ES-I3 (cell line): ENCODE measurements at regions not wholly inside any gene's neighbourhood (a gene's known extent, or its start where the extent isn't known, plus 50 kb on each side); places are given as distances from the start of the nearest gene placed in this dataset.
"Not testable (repeated sequence)": the region's sequence is repeated elsewhere in the genome, so short reads cannot be mapped to it uniquely, and the experiment has no call there.

Source experiments
- H3K36me3 ChIP-seq: 2 replicates; pipeline ENCODE4 v1.6.1; 2013; ENCODE audit warnings: mild to moderate bottlenecking, low read length, control low read depth, moderate library complexity; ENCODE audit not compliant: insufficient read depth
- H3K4me1 ChIP-seq: 2 replicates; pipeline ENCODE4 v1.6.1; 2013; ENCODE audit warnings: mild to moderate bottlenecking, control low read depth, low read length; ENCODE audit not compliant: insufficient read depth
- H3K9ac ChIP-seq: 2 replicates; pipeline ENCODE4 v1.6.1; 2013; ENCODE audit warnings: low read depth, mild to moderate bottlenecking, low read length, moderate library complexity
- H3K9me3 ChIP-seq: 2 replicates; pipeline ENCODE4 v1.6.1; 2013; ENCODE audit warnings: mild to moderate bottlenecking, low read length, moderate library complexity; ENCODE audit not compliant: control insufficient read depth, insufficient read depth

DNA sequence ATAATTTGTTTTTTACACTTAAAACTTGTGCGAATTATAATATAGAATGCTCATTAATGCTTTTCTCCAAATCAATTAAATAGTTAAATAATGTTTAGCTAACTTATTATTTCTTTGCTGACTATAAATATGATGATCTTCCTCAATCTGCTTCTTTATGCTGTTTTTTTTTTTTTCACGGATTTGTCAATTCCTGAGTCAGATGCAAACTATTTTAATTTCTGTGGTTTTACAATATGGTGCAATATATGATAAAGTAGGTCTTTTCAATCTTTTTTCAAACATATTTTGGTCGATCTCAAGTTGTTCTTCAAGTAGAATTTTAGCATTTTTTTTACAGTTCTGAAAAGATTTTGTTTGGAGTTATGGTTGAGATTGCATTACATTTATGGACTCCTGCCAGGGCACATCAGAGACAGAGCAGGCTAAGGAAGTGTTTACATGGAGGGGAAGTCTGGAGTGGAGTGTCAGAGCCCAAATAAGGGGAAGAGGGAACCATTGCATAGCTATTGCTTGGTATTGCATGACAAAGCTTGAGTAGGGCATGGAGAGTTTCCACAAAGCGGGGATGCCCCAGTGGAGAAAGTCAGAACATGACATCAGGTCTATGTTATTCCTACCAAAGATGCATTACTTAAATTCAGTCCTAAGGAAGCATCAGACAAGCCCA is 204.4 kb downstream of the OTUD1 start:
- H3K4me1 ChIP-seq: no peaks in the 10 kb centered on the region
- no peak overlapping the region for H3K9ac ChIP-seq
- 0 out of 2 replicates have a peak, but pooled peaks cover 4% of the 10 kb centered on the region for H3K9me3 ChIP-seq

DNA sequence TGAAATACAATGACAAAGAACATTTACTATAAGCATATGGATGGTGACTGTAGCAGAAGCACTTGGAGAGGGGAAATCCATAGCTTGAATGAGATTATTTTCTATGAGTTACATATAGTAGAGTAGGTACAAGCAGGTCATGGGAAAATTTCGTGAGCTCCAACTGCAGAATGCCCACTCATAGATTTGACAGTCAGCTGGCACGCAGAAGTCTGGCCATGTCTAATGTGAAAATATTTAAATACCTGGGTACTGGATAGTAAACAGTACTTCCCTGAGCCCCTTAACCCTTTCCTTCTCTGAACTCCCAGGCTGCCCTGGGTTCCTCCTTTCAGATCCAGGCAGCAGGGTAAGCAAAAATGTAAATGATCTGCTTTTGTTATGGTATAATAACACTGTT is 209.7 kb downstream of the OTUD1 start:
- no peaks in the 10 kb centered on the region for H3K4me1 ChIP-seq
- no peaks in the 10 kb centered on the region for H3K9me3 ChIP-seq
- H3K36me3 ChIP-seq: no peaks in the 10 kb centered on the region
- no peak overlapping the region for H3K9ac ChIP-seq

More for the DNA sequence above, 204.4 kb downstream of the OTUD1 start:
- H3K36me3 ChIP-seq: no peaks in the 10 kb centered on the region

DNA sequence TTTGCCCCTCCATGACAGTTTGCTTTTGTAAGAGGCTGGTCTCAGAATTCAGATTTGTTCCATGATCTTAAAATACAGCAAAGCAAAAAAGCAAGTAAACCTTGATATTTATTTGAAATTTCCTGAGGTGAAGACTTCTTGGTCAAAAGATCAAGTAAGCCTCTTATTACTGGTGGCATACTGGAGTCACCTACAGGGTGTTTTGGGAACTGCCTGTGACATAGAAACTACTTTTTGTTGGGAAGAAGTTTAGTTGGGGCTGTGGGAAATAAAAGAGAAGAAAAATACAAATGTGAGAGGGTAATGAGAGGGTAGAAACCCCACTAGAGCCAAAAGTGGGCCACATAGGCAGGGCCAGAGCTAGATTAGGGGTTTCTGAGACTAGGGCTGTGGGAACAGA is 217.9 kb downstream of the OTUD1 start:
- Histone ChIP-seq H3K9ac (no peak overlapping the region), H3K9me3 (no peaks in the 10 kb centered on the region), H3K36me3 (no peaks in the 10 kb centered on the region), H3K4me1 (no peaks in the 10 kb centered on the region; the same call in 1 of the 2 replicates)

DNA sequence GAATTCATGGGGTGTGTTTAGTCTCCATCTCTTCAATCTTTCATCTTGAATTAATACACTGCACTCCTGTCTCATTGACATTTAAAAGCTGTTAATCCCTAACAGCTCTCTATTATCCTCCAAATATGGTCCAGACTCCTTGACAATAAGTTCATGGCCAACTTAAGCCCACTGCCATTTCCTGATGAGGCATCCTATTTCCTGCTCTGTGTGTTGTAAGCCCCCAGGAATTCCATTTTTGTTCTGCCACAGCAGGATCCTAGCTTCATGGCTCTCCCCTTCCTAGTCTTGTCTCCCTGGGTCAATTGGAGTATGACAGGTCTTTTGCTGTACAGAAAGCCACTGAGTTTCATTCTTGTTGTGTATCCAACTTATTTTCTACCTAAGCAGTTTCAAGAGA is 218.8 kb downstream of the OTUD1 start:
- no peaks in the 10 kb centered on the region for H3K36me3 ChIP-seq
- H3K9ac ChIP-seq: no peak overlapping the region
- H3K9me3 ChIP-seq: no peaks in the 10 kb centered on the region
- no peaks in the 10 kb centered on the region; the same call in 1 of the 2 replicates for H3K4me1 ChIP-seq

DNA sequence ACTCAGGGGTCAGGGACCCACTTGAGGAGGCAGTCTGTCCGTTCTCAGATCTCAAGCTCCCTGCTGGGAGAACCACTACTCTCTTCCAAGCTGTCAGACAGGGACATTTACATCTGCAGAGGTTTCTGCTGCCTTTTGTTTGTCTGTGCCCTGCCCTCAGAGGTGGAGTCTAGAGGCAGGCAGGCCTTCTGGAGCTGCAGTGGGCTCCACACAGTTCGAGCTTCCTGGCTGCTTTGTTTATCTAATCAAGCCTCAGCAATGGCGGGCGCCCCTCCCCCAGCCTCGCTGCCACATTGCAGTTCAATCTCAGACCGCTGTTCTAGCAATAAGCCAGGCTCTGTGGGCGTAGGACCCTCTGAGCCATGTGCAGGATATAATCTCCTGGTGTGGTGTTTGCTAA is 233.0 kb downstream of the OTUD1 start:
- H3K36me3 ChIP-seq, H3K4me1 ChIP-seq, H3K9me3 ChIP-seq: not testable (repeated sequence)
- H3K9ac ChIP-seq: peak overlapping the region; percentile 30; the same call in 1 of the 2 replicates

DNA sequence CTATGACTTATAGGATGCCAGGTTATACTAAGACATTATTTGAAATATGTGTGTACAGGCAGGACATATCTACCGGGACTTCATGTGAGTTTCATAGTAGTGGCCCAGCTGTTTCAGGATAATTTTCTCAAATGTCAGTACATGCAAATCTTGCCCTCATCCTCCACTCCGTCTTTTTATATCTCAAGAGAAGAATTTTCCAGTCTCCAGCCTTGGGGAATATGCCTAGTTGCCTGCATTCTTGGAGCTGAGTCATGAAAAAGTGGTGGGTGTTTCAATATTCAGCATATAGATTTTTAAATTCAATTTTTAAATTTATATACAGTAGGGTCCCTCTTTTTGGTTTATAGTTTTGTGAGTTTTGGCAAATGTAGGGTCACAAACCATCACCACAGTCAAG is 236.7 kb downstream of the OTUD1 start:
- Histone ChIP-seq H3K9ac (no peak overlapping the region), H3K36me3 (no peaks in the 10 kb centered on the region), H3K9me3 (no peaks in the 10 kb centered on the region), H3K4me1 (no peaks in the 10 kb centered on the region)

DNA sequence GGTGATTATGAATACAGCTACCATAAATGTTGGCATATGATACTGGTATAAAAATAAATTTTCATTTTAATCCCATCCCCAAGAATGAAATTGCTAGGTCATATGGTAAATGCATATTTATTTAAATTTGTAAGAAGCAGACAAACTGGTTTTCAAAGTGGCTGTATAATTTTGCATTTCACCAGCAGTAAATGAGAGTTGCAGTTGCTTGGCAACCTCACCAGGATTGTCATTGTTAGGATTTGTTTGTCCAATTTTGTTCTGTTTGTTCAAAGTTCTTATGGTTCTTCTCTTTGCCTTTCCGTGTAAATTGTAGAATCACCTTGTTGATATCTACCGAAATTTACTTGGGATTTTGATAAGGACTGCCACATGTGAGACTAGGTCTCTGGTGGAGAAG is 237.4 kb downstream of the OTUD1 start:
- H3K4me1 ChIP-seq: no peaks in the 10 kb centered on the region
- no peaks in the 10 kb centered on the region for H3K9me3 ChIP-seq
- H3K9ac ChIP-seq: no peak overlapping the region
- no peaks in the 10 kb centered on the region for H3K36me3 ChIP-seq

DNA sequence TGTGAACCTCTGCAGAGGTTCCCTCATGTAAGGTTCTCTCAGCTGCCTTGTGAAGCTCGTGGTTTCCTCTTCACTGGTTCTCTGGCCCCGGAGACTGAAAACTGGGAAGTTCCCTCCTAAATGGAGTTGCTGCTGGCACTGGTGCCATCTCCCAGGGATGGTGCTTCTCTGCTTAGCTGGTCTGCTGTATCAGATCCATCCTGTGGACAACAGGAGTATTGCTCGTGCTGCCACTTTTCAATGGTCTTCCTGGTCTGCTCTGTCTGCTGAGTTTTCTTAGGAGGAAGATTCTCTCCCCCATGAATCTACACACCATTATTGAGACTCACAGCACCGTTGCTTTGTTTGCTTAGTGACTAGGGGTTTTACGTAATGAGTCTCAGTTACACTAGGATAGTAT is 247.8 kb downstream of the OTUD1 start:
- no peaks in the 10 kb centered on the region for H3K4me1 ChIP-seq
- H3K9me3 ChIP-seq: no peaks in the 10 kb centered on the region; the same call in 1 of the 2 replicates
- H3K9ac ChIP-seq: no peak overlapping the region
- H3K36me3 ChIP-seq: no peaks in the 10 kb centered on the region

DNA sequence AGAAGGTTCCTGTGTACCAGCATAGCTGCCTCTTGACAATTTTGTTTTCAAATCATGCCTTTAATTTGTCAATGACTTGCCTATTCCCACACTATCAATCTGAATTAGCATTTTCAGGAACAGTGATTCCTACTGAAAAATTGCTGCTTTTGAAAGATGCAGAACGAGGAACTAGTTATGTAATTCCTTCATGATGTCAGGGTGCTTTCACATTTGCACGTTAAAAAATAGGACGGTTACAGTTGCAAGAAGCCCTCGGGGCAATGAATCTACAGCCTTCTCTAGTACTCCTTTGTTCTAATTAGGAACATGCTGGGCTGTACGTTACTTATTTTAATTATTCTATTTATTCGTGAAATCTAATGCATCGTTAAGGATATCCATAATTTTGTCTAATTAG is 253.9 kb downstream of the OTUD1 start:
- Histone ChIP-seq H3K9me3 (no peaks in the 10 kb centered on the region), H3K4me1 (peaks cover 3% of the 10 kb centered on the region; the same call in 1 of the 2 replicates), H3K36me3 (no peaks in the 10 kb centered on the region), H3K9ac (no peak overlapping the region)

DNA sequence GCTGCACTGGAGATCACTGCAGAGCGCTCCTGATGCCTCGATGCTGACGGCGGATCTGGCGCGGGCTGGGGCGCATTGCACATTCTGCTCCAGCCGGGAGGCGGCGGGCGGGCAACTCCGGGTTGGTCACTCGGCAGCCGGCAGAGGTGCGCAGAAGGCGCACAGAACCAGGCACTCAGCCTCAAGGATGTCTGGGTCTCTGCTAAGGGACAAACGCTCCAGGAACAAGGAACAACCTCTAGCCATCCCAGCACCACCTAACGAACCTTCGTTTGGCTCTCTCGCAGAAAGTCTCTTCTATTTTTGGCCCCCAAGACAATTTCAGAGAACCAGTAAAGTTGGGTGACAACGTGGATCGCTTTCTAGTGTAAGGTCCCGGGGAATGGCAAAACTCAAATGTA is 254.6 kb downstream of the OTUD1 start:
- peaks cover 3% of the 10 kb centered on the region; the same call in 1 of the 2 replicates for H3K4me1 ChIP-seq
- H3K36me3 ChIP-seq: no peaks in the 10 kb centered on the region
- H3K9ac ChIP-seq: peak overlapping the region; percentile 33; the same call in 1 of the 2 replicates
- no peaks in the 10 kb centered on the region for H3K9me3 ChIP-seq

DNA sequence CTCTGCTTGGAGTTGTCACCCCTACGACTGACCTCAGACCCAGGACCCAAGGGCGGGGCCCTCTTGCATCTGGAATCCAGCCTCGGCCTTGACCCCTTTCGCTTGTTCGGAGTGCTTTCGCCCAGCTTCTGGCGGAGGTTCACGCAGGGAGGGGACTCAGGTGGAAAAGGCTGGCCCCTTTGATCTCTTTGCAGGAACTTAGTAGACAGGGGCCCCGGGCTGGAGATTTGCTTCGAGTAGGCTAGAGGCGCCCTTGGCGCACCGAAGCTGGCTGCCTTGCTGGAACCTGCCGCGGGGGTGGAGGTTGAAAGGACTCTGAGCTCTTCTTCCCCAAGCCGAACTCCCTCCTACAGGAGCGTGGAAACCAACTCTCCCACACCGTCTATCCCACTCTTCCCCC is 255.1 kb downstream of the OTUD1 start:
- H3K9ac ChIP-seq: peak overlapping the region; percentile 33; the same call in 1 of the 2 replicates
- H3K9me3 ChIP-seq: no peaks in the 10 kb centered on the region
- H3K4me1 ChIP-seq: peaks cover 3% of the 10 kb centered on the region; the same call in 1 of the 2 replicates
- H3K36me3 ChIP-seq: no peaks in the 10 kb centered on the region

DNA sequence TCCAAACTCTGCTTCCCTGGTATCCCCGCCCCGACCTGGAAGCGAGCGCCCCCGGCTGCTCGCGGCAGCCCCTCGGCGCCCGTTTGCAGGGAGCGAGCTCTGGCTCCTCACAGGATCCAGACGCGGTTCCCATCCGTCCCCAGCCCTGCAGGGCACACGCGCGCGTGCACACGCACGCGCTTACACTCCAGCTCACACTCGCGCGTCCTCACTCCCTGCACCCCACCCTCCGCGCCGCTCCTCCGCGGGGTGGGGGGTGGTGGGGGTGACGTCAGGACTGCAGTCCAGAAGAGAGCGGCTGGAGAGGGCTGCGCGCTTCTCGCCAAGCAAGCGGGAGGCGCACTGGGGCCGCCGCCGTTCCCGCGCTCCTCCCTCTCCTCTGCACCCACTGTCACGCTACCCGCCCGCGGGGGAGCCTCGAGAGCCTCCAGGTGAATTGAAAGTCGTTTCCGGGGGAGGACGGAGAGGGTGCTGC is 255.6 kb downstream of the OTUD1 start:
- Histone ChIP-seq H3K4me1 (peaks cover 3% of the 10 kb centered on the region; the same call in 1 of the 2 replicates), H3K9ac (peak overlapping the region; percentile 33; the same call in 1 of the 2 replicates), H3K9me3 (no peaks in the 10 kb centered on the region), H3K36me3 (no peaks in the 10 kb centered on the region)

DNA sequence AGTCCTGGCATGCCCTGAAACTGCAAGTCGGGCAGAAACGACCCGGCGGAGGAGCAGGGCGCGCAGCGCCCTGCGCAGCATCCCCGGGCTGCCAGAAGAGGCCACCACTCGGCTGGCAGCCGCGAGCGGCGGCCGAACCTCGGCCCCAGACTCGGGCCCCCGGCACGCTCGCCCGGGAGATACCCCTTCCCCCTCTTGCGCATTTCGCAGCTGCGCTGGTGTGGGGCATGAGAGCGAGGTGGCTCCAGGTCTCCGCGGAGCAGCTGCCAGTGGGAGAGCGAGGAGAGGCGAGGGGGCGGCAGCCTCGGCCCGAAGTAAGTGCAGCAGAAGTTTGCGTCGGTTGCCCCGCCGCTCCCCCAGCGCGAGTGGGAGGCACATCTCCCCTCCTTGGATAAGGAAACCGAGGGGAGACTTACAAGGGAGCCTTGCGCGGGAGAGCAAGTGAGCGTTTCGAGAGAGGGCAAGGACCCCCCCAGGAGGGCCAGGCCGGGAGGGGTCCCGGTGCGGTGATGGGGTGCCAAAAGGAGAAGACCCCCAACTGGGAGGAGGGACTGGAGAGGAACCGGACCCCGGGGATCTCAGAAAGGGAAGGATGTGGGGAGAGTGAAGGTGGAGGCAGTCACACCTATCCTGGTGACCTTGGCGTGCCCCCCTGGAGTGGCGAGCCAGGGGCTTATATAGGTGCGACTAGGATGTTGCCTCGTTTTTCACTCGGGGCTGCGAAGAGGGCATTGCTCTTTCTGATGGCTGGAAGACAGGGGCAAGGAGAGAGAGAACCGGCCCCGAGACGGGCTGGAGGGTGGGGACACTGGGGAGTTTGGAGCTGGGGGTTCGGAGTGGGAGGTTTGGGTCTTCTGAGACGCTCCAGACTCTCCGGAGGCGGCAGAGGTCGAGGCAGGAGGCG is 256.3 kb downstream of the OTUD1 start:
- Histone ChIP-seq H3K4me1 (peaks cover 3% of the 10 kb centered on the region; the same call in 1 of the 2 replicates), H3K36me3 (no peaks in the 10 kb centered on the region), H3K9ac (peak overlapping the region; percentile 33; the same call in 1 of the 2 replicates), H3K9me3 (no peaks in the 10 kb centered on the region)

DNA sequence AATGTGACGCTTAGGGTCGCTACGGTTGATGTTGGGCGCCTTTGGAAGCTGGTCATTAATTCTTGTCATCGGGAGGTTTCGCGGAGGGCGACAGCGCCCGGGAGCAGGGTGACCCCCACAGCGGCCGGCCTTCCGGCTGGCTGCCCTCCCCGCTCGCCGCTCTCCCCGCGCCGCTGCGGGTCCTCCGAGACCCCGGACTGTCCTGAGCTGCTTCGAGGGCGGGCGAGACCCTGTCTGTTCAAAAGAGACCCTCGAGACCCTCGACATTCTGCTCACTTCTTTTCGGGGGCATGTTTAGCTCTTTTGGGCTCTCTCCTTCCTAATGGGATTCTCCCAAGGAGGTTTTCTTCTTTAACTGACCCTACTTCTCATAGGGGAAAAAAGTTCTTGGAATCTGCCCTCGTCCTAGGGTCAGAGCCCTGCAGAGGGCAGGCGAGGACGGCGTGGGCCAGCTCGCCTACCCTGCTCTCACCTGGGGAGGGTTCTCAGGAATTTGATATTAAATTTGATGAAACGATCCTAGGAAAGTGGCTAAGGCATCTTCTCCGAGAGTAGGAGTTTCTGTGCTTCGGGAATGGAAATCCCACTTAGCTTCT is 257.0 kb downstream of the OTUD1 start:
- peaks cover 3% of the 10 kb centered on the region; the same call in 1 of the 2 replicates for H3K4me1 ChIP-seq
- H3K36me3 ChIP-seq: no peaks in the 10 kb centered on the region
- H3K9me3 ChIP-seq: no peaks in the 10 kb centered on the region
- H3K9ac ChIP-seq: peak overlapping the region; percentile 33; the same call in 1 of the 2 replicates
